HG03354 (cell line): ENCODE measurements at regions not wholly inside any gene's neighbourhood (a gene's known extent, or its start where the extent isn't known, plus 50 kb on each side); places are given as distances from the start of the nearest gene placed in this dataset.
"Not testable (repeated sequence)": the region's sequence is repeated elsewhere in the genome, so short reads cannot be mapped to it uniquely, and the experiment has no call there.

Experiments
- ATAC-seq: cut with Tn5 transposase; IDR thresholded peaks from one replicate; pipeline ENCODE4 v1.9.1; 2021; ENCODE audit warnings: mild to moderate bottlenecking; ENCODE audit not compliant: unreplicated experiment, poor library complexity, severe bottlenecking

GRCh38 chr2:129181433-129181832 is 798.0 kb upstream of the RAB6C start:
- ATAC-seq = no peak

- no peak for ATAC-seq
These were observed 797.5 kb upstream of the RAB6C start for GRCh38 chr2:129181963-129182362.

GRCh38 chr2:129187343-129187742 is 792.1 kb upstream of the RAB6C start:
- no peak for ATAC-seq

GRCh38 chr2:129188451-129188850 is 791.0 kb upstream of the RAB6C start:
- no peak for ATAC-seq

GRCh38 chr2:129189617-129190319 is 789.7 kb upstream of the RAB6C start:
- ATAC-seq = no peak

GRCh38 chr2:129190494-129190893 is 789.0 kb upstream of the RAB6C start:
- ATAC-seq = no peak

- ATAC-seq = no peak
These were observed 787.9 kb upstream of the RAB6C start for GRCh38 chr2:129191530-129191929.

- no peak for ATAC-seq
These were observed 787.3 kb upstream of the RAB6C start for GRCh38 chr2:129192117-129192516.

- ATAC-seq = no peak
These were observed 786.6 kb upstream of the RAB6C start for GRCh38 chr2:129192841-129193253.

- ATAC-seq = no peak
These were observed 785.5 kb upstream of the RAB6C start for GRCh38 chr2:129193961-129194360.

GRCh38 chr2:129199501-129199900 is 780.0 kb upstream of the RAB6C start:
- no peak for ATAC-seq

GRCh38 chr2:129201696-129202095 is 777.8 kb upstream of the RAB6C start:
- ATAC-seq = no peak

GRCh38 chr2:129203331-129203730 is 776.1 kb upstream of the RAB6C start:
- ATAC-seq = no peak

GRCh38 chr2:129204581-129204980 is 774.9 kb upstream of the RAB6C start:
- not testable (repeated sequence) for ATAC-seq

GRCh38 chr2:129205176-129205575 is 774.3 kb upstream of the RAB6C start:
- ATAC-seq = no peak

GRCh38 chr2:129205766-129206165 is 773.7 kb upstream of the RAB6C start:
- ATAC-seq = no peak

GRCh38 chr2:129212299-129212958 is 767.0 kb upstream of the RAB6C start:
- no peak for ATAC-seq

- no peak for ATAC-seq
These were observed 755.4 kb upstream of the RAB6C start for GRCh38 chr2:129224022-129224421.

GRCh38 chr2:129224486-129224885 is 755.0 kb upstream of the RAB6C start:
- no peak for ATAC-seq

- no peak for ATAC-seq
These were observed 750.3 kb upstream of the RAB6C start for GRCh38 chr2:129229196-129229595.

GRCh38 chr2:129229830-129230441 is 749.5 kb upstream of the RAB6C start:
- ATAC-seq = no peak
